ENCODE measurements at regions not wholly inside any gene's neighbourhood (a gene's known extent, or its start where the extent isn't known, plus 50 kb on each side); places are given as distances from the start of the nearest gene placed in this dataset.

GRCh38 chr2:209367075-209367747, 56.6 kb upstream of the MAP2 start:
- Histone ChIP-seq H3K4ac (replicated peaks; ENCODE audit: insufficient read length, low read depth, low read length) (no peak overlapping the region), H2BK12ac (ENCODE audit: low read depth, low read length) (no peak overlapping the region), H2BK120ac (replicated peaks; ENCODE audit: low read depth, low read length) (no peak overlapping the region), H4K20me1 (replicated peaks in 1 of 2; ENCODE audit: control insufficient read depth in 1 of 2, insufficient read depth in 2 of 2, low read length in 2 of 2) (no peaks in the 10 kb centered on the region), H3K23me2 (ENCODE audit: low read depth, low read length) (no peaks in the 10 kb centered on the region), H3K4me3 (ENCODE audit: extremely low read depth in 1 of 4, insufficient read depth in 2 of 4, low read depth in 3 of 4, low read length in 4 of 4) (no peak overlapping the region), H3K56ac (replicated peaks; ENCODE audit: insufficient read length, low read depth, low read length) (no peak overlapping the region), H4K8ac (ENCODE audit: extremely low read depth, insufficient read depth, low read length) (no peak overlapping the region), H3K4me2 (ENCODE audit: insufficient read depth in 1 of 2, low read depth in 2 of 2, low read length in 2 of 2) (no peak overlapping the region), H3K79me2 (ENCODE audit: control insufficient read depth in 1 of 2, insufficient read depth in 2 of 2, low read length in 2 of 2) (no peaks in the 10 kb centered on the region), H3K79me1 (ENCODE audit: low read depth, low read length) (no peaks in the 10 kb centered on the region), H2BK20ac (ENCODE audit: low read length) (no peak overlapping the region), H4K91ac (replicated peaks; ENCODE audit: insufficient read length, low read length) (no peak overlapping the region), H3K27me3 (replicated peaks in 1 of 4; ENCODE audit: control insufficient read depth in 3 of 4, extremely low read depth in 1 of 4, insufficient read depth in 3 of 4, low read length in 3 of 4) (no peaks in the 10 kb centered on the region), H3K23ac (ENCODE audit: insufficient read length) (no peak overlapping the region), H4K5ac (ENCODE audit: insufficient read length, low read depth, low read length) (no peak overlapping the region), H2AK5ac (ENCODE audit: low read depth, low read length) (no peak overlapping the region), H3K36me3 (ENCODE audit: control insufficient read depth in 2 of 4, insufficient read depth in 4 of 4, low read length in 3 of 4) (no peaks in the 10 kb centered on the region), H2AFZ (ENCODE audit: low read length) (no peak overlapping the region), H3K4me1 (replicated peaks in 1 of 4; ENCODE audit: control insufficient read depth in 3 of 4, insufficient read depth in 4 of 4, low read length in 3 of 4) (no peaks in the 10 kb centered on the region), H2BK5ac (ENCODE audit: low read depth, low read length) (no peak overlapping the region), H3K9me3 (ENCODE audit: insufficient read depth in 2 of 2, low read depth in 1 of 2, low read length in 1 of 2) (no peaks in the 10 kb centered on the region), H3K9ac (replicated peaks in 1 of 4; ENCODE audit: extremely low read depth in 1 of 4, low read depth in 3 of 4, low read length in 3 of 4) (no peak overlapping the region), H3K18ac (ENCODE audit: extremely low read depth, low read length) (no peak overlapping the region), H3K14ac (ENCODE audit: insufficient read length) (no peak overlapping the region), H2BK15ac (ENCODE audit: low read length) (no peak overlapping the region), H3K27ac (ENCODE audit: low read depth, low read length) (no peak overlapping the region)
- DNase-seq (ENCODE audit: low read depth in 1 of 2, low spot score in 2 of 2) (no peak), FAIRE-seq (no peak)
- 100% methylated on average over 1 of the region's 1 CpG; no CpG with 5 or more reads in 1 of the 2 experiments for WGBS, 2 experiments (ENCODE audit: extremely low coverage in 1 of 2, insufficient coverage in 1 of 2, insufficient read length in 1 of 2, insufficient replicate concordance in 2 of 2, low coverage in 1 of 2, low lambda C conversion rate in 2 of 2, missing lambda C conversion rate in 1 of 2)
- POLR2A ChIA-PET (ENCODE audit: partially characterized antibody): no interaction called here
- CTCF ChIA-PET (ENCODE audit: partially characterized antibody): interaction anchor here (1.2 to 2.9 kb wide), 2 partner anchors 9 to 31 kb away, joined by 3 to 10 read pairs; no protein-coding TSS in a partner anchor
- TF ChIP-seq GTF2F1 (IDR thresholded peaks at IDR 0.05; ENCODE audit: borderline replicate concordance, low read depth, low read length) (no peak), TEAD4 (IDR thresholded peaks at IDR 0.05; ENCODE audit: low read depth, low read length) (no peak), KDM1A (IDR thresholded peaks at IDR 0.05; ENCODE audit: borderline replicate concordance, low read length) (no peak), GABPA (IDR thresholded peaks at IDR 0.05; ENCODE audit: borderline replicate concordance, insufficient read depth, low read length) (no peak), E2F6 (IDR thresholded peaks at IDR 0.05) (no peak), SRF (IDR thresholded peaks at IDR 0.05; ENCODE audit: low read depth, low read length) (no peak)
